HG02885 (cell line): ENCODE measurements at regions not wholly inside any gene's neighbourhood (a gene's known extent, or its start where the extent isn't known, plus 50 kb on each side); places are given as distances from the start of the nearest gene placed in this dataset.
"Not testable (repeated sequence)": the region's sequence is repeated elsewhere in the genome, so short reads cannot be mapped to it uniquely, and the experiment has no call there.

Experiments used
- ATAC-seq: cut with Tn5 transposase; IDR thresholded peaks from one replicate; pipeline ENCODE4 v1.9.1; 2021; ENCODE audit warnings: mild to moderate bottlenecking; ENCODE audit not compliant: unreplicated experiment, poor library complexity

GRCh38 chr6:1445650-1446330 lies 56.4 kb downstream of the FOXF2 start:
- no peak for ATAC-seq

- ATAC-seq: no peak
Measured at GRCh38 chr6:1449896-1450295, 60.5 kb downstream of the FOXF2 start.

- ATAC-seq: no peak
Measured at GRCh38 chr6:1453024-1453423, 63.6 kb downstream of the FOXF2 start.

- ATAC-seq: not testable (repeated sequence)
Measured at GRCh38 chr6:1456816-1457215, 67.4 kb downstream of the FOXF2 start.

GRCh38 chr6:1461207-1461606 lies 71.8 kb downstream of the FOXF2 start:
- ATAC-seq: no peak

- no peak for ATAC-seq
Measured at GRCh38 chr6:1461736-1462135, 72.4 kb downstream of the FOXF2 start.

- ATAC-seq: no peak
Measured at GRCh38 chr6:1463275-1463674, 73.9 kb downstream of the FOXF2 start.

- no peak for ATAC-seq
Measured at GRCh38 chr6:1463751-1464426, 74.5 kb downstream of the FOXF2 start.

- no peak for ATAC-seq
Measured at GRCh38 chr6:1464781-1465370, 75.5 kb downstream of the FOXF2 start.

- no peak for ATAC-seq
Measured at GRCh38 chr6:1468126-1468525, 78.8 kb downstream of the FOXF2 start.

GRCh38 chr6:1470040-1470439 lies 80.7 kb downstream of the FOXF2 start:
- peak; percentile 63 for ATAC-seq

GRCh38 chr6:1472643-1473042 lies 83.3 kb downstream of the FOXF2 start:
- ATAC-seq: no peak

GRCh38 chr6:1473166-1473565 lies 83.8 kb downstream of the FOXF2 start:
- no peak for ATAC-seq

- no peak for ATAC-seq
Measured at GRCh38 chr6:1473598-1473997, 84.2 kb downstream of the FOXF2 start.

- ATAC-seq: no peak
Measured at GRCh38 chr6:1474205-1474604, 84.8 kb downstream of the FOXF2 start.

GRCh38 chr6:1475174-1475573 lies 85.8 kb downstream of the FOXF2 start:
- ATAC-seq: no peak

- ATAC-seq: no peak
Measured at GRCh38 chr6:1477432-1478090, 88.2 kb downstream of the FOXF2 start.

- not testable (repeated sequence) for ATAC-seq
Measured at GRCh38 chr6:1478163-1478826, 88.9 kb downstream of the FOXF2 start.

- no peak for ATAC-seq
Measured at GRCh38 chr6:1479095-1479494, 89.7 kb downstream of the FOXF2 start.

- no peak for ATAC-seq
Measured at GRCh38 chr6:1479601-1480221, 90.3 kb downstream of the FOXF2 start.
